Gastroesophageal sphincter (tissue), 3 donors: ENCODE measurements at regions not wholly inside any gene's neighbourhood (a gene's known extent, or its start where the extent isn't known, plus 50 kb on each side); places are given as distances from the start of the nearest gene placed in this dataset.

Source experiments
- EP300 ChIP-seq: sonication (generic); formaldehyde crosslinking; IDR thresholded peaks from one replicate; pipeline ENCODE4 v1.6.1; 2017; ENCODE audit warnings: antibody characterized with exemption, mild to moderate bottlenecking
- POLR2A ChIP-seq, 2 donors: fragments of 450-650 bp; IDR thresholded peaks; one replicate each; pipeline ENCODE4 v1.6.1; 2017; ENCODE audit warnings: antibody characterized with exemption in 2 of 2, mild to moderate bottlenecking in 2 of 2, moderate library complexity in 1 of 2
- POLR2AphosphoS5 ChIP-seq: sonication (generic); formaldehyde crosslinking; IDR thresholded peaks from one replicate; pipeline ENCODE4 v1.6.1; 2017; ENCODE audit warnings: antibody characterized with exemption
- TF ChIP-seq, protein P1 (sequence below), 4 experiments: fragments of 200-600 bp in 2 of 4; fragments of 450-650 bp in 2 of 4; sonication (generic) in 1 of 4; IDR thresholded peaks; one replicate each; pipeline ENCODE4 v1.5.1; 2017 to 2019; ENCODE audit warnings: antibody characterized with exemption in 4 of 4, mild to moderate bottlenecking in 2 of 4, moderate library complexity in 2 of 4

DNA sequence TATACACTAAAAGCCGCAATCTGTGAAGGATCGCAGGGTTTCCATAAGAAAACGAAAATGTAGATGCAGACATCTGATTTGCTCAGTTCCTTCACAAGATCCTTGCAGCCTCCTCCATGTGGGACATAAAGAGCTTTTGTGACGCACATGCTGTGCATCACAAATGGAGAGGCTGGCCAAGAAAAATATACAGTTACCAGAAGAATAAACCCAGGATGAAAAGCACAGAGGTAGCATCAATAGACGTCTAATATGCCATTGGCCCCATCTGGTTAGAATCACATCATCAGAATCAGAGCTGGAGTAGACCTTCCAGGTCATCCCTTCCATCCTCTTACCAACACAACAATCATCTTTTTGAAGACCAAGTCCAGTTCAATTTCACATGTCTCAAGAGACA, 517.4 kb downstream of the RAB28 start:
- TF ChIP-seq POLR2AphosphoS5 (no peak), POLR2A (IDR thresholded peaks at IDR 0.05) (no peak), EP300 (no peak)
- TF ChIP-seq, protein P1, sequence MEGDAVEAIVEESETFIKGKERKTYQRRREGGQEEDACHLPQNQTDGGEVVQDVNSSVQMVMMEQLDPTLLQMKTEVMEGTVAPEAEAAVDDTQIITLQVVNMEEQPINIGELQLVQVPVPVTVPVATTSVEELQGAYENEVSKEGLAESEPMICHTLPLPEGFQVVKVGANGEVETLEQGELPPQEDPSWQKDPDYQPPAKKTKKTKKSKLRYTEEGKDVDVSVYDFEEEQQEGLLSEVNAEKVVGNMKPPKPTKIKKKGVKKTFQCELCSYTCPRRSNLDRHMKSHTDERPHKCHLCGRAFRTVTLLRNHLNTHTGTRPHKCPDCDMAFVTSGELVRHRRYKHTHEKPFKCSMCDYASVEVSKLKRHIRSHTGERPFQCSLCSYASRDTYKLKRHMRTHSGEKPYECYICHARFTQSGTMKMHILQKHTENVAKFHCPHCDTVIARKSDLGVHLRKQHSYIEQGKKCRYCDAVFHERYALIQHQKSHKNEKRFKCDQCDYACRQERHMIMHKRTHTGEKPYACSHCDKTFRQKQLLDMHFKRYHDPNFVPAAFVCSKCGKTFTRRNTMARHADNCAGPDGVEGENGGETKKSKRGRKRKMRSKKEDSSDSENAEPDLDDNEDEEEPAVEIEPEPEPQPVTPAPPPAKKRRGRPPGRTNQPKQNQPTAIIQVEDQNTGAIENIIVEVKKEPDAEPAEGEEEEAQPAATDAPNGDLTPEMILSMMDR (IDR thresholded peaks at IDR 0.05) = no peak
